ENCODE measurements at regions not wholly inside any gene's neighbourhood (a gene's known extent, or its start where the extent isn't known, plus 50 kb on each side); places are given as distances from the start of the nearest gene placed in this dataset.

- no peak for TF ChIP-seq POLR2AphosphoS5 (IDR thresholded peaks at IDR 0.05)
- TF ChIP-seq EP300 (IDR thresholded peaks at IDR 0.05), result no peak
- Histone ChIP-seq H3K27me3 (no peaks in the 10 kb centered on the region), H3K4me1 (peaks cover 0 to 24% (median 14%) of the 10 kb centered on the region in 4 donors), H3K4me3 (no peak overlapping the region), H3K27ac (no peak overlapping the region), H3K36me3 (no peaks in the 10 kb centered on the region), H3K9me3 (no peaks in the 10 kb centered on the region)
- intact Hi-C loops (cut with DNase I; ENCODE audit: low total_unique reads), result no loop called here
- 63 to 97% (median 89%) methylated on average over 2 of the region's 2 CpGs for WGBS, 5 donors
- DNase-seq, result no peak
Observed at GRCh38 chr10:59096631-59097030, 79.8 kb upstream of the PHYHIPL start.

- DNase-seq, result peak in 1 of 2 donors; percentile 52
- TF ChIP-seq POLR2AphosphoS5 (IDR thresholded peaks at IDR 0.05), result no peak
- no peak for TF ChIP-seq POLR2A (IDR thresholded peaks at IDR 0.05)
- no peak for TF ChIP-seq CTCF (IDR thresholded peaks at IDR 0.05)
- TF ChIP-seq EP300 (IDR thresholded peaks at IDR 0.05), result no peak
- H3K27ac ChIP-seq, result peak overlapping the region in 2 of 5 donors; percentile 40 to 51
- no peak overlapping the region for H3K4me3 ChIP-seq
- intact Hi-C loops (cut with DNase I; ENCODE audit: low total_unique reads), result no loop called here
- H3K27me3 ChIP-seq, result no peaks in the 10 kb centered on the region
- H3K4me1 ChIP-seq, result peaks cover 0 to 16% (median 10%) of the 10 kb centered on the region in 4 donors
- no peaks in the 10 kb centered on the region for H3K9me3 ChIP-seq
- H3K36me3 ChIP-seq, result no peaks in the 10 kb centered on the region
Observed at GRCh38 chr10:59098387-59098786, 78.1 kb upstream of the PHYHIPL start.

GRCh38 chr10:59098831-59099452, 77.5 kb upstream of the PHYHIPL start:
- intact Hi-C loops (cut with DNase I; ENCODE audit: low total_unique reads), result no loop called here
- Histone ChIP-seq H3K36me3 (no peaks in the 10 kb centered on the region), H3K4me3 (no peak overlapping the region), H3K9me3 (no peaks in the 10 kb centered on the region), H3K4me1 (peaks cover 0 to 12% (median 8%) of the 10 kb centered on the region in 4 donors), H3K27ac (peak overlapping the region in 3 of 5 donors; percentile 38 to 51 (median 40)), H3K27me3 (no peaks in the 10 kb centered on the region)
- 39 to 48% (median 42%) methylated on average over 4 of the region's 4 CpGs for WGBS, 5 donors
- TF ChIP-seq EP300 (IDR thresholded peaks at IDR 0.05) (no peak), POLR2AphosphoS5 (IDR thresholded peaks at IDR 0.05) (no peak), POLR2A (IDR thresholded peaks at IDR 0.05) (no peak), CTCF (IDR thresholded peaks at IDR 0.05) (no peak)
- peak in 1 of 2 donors; percentile 53 for DNase-seq

GRCh38 chr10:59099481-59099880, 77.0 kb upstream of the PHYHIPL start:
- intact Hi-C loops (cut with DNase I; ENCODE audit: low total_unique reads), result no loop called here
- peak overlapping the region in 3 of 5 donors; percentile 38 to 51 (median 40) for H3K27ac ChIP-seq
- H3K9me3 ChIP-seq, result no peaks in the 10 kb centered on the region
- TF ChIP-seq CTCF (IDR thresholded peaks at IDR 0.05), result no peak
- no peaks in the 10 kb centered on the region for H3K27me3 ChIP-seq
- H3K4me1 ChIP-seq, result peaks cover 0 to 12% (median 8%) of the 10 kb centered on the region in 4 donors
- 61 to 72% (median 63%) methylated on average over 2 of the region's 2 CpGs for WGBS, 5 donors
- no peaks in the 10 kb centered on the region for H3K36me3 ChIP-seq
- DNase-seq, result peak in 1 of 2 donors; percentile 31
- H3K4me3 ChIP-seq, result no peak overlapping the region

GRCh38 chr10:59102394-59102793, 74.0 kb upstream of the PHYHIPL start:
- 80 to 89% (median 87%) methylated on average over 4 of the region's 4 CpGs for WGBS, 5 donors
- peaks cover 0 to 12% (median 8%) of the 10 kb centered on the region in 4 donors for H3K4me1 ChIP-seq
- no peaks in the 10 kb centered on the region for H3K36me3 ChIP-seq
- H3K27ac ChIP-seq, result no peak overlapping the region
- DNase-seq, result no peak
- intact Hi-C loops (cut with DNase I; ENCODE audit: low total_unique reads), result no loop called here
- TF ChIP-seq EP300 (IDR thresholded peaks at IDR 0.05), result no peak
- H3K4me3 ChIP-seq, result no peak overlapping the region
- no peaks in the 10 kb centered on the region for H3K27me3 ChIP-seq
- no peaks in the 10 kb centered on the region for H3K9me3 ChIP-seq
